Liver (tissue), 3 donors: ENCODE measurements at regions not wholly inside any gene's neighbourhood (a gene's known extent, or its start where the extent isn't known, plus 50 kb on each side); places are given as distances from the start of the nearest gene placed in this dataset.

ENCODE experiments used
- ATF3 ChIP-seq: IDR thresholded peaks from 2 replicates; pipeline ENCODE4 v1.6.1; 2016; ENCODE audit warnings: antibody characterized with exemption
- CTCF ChIP-seq: fragments of 150-350 bp; IDR thresholded peaks from 2 replicates; pipeline ENCODE4 v1.5.1; 2017; ENCODE audit warnings: improper control_type of control experiment, low read depth, low read length; ENCODE audit not compliant: missing input control
- GABPA ChIP-seq, 2 donors: IDR thresholded peaks in 1 of 2; conservative IDR thresholded peaks in 1 of 2; 2 replicates each; pipeline ENCODE4 v1.6.1; 2016; ENCODE audit warnings: antibody characterized with exemption in 2 of 2, mild to moderate bottlenecking in 1 of 2, moderate library complexity in 1 of 2
- MAX ChIP-seq: IDR thresholded peaks from 2 replicates; pipeline ENCODE4 v1.6.1; 2016; ENCODE audit warnings: antibody characterized with exemption
- SP1 ChIP-seq: IDR thresholded peaks from 2 replicates; pipeline ENCODE4 v1.6.1; 2018; ENCODE audit warnings: antibody characterized with exemption, mild to moderate bottlenecking
- TAF1 ChIP-seq: conservative IDR thresholded peaks from 2 replicates; pipeline ENCODE4 v1.6.1; 2016; ENCODE audit warnings: antibody characterized with exemption, mild to moderate bottlenecking
- donor health status: healthy.
- donor health status: healthy.

DNA sequence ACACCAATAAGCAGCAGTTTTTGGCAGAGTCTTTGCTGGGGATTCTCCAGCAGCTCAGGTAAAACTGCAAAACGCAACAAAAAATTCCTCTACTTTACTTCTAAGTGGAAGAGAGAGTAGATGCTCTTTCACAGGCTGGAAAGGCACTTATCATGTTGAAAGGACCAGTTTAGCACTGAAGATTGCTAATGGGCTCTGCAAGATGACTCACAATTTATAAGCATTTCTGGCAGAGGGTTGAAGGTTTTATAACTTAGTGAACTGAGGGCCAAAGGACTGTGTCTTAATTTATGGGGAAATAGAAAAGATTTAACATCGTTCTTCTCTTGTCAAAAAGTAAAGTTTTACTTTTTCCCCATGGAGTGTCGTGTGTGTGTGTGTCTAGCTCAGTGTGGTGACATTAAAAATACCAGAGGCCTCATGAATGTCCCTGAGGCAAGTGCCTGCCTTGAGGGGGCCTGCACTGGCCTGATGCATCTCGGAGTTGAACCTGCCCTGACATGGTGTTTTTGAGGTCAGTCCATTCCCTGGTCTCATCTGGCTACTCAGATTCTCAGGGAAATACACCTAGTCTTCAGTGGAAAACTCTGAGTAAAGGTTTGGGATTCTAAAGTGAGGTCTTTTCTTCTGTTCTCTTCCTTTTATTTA lies 1092.0 kb downstream of the NAALADL2 start:
- TF ChIP-seq CTCF (no peak), SP1 (no peak), MAX (no peak), TAF1 (no peak), ATF3 (no peak), GABPA (IDR thresholded peaks at IDR 0.05 in 1 of 2, conservative IDR thresholded peaks at IDR 0.05 in 1 of 2) (no peak)
